Fibroblast of villous mesenchyme (primary cell): ENCODE measurements at regions not wholly inside any gene's neighbourhood (a gene's known extent, or its start where the extent isn't known, plus 50 kb on each side); places are given as distances from the start of the nearest gene placed in this dataset.

Source experiments
- DNase-seq: peaks from one replicate; pipeline ENCODE4 v3.0.0-alpha.2; 2010; ENCODE audit warnings: low read depth
- H3K4me3 ChIP-seq: 2 replicates; pipeline ENCODE4 v1.5.1; 2011; ENCODE audit warnings: low read depth, mild to moderate bottlenecking, low read length
- TF ChIP-seq, protein P1 (sequence below): IDR thresholded peaks from 2 replicates; pipeline ENCODE4 v1.5.1; 2012; ENCODE audit warnings: low read depth, mild to moderate bottlenecking, low read length; ENCODE audit not compliant: insufficient read depth

DNA sequence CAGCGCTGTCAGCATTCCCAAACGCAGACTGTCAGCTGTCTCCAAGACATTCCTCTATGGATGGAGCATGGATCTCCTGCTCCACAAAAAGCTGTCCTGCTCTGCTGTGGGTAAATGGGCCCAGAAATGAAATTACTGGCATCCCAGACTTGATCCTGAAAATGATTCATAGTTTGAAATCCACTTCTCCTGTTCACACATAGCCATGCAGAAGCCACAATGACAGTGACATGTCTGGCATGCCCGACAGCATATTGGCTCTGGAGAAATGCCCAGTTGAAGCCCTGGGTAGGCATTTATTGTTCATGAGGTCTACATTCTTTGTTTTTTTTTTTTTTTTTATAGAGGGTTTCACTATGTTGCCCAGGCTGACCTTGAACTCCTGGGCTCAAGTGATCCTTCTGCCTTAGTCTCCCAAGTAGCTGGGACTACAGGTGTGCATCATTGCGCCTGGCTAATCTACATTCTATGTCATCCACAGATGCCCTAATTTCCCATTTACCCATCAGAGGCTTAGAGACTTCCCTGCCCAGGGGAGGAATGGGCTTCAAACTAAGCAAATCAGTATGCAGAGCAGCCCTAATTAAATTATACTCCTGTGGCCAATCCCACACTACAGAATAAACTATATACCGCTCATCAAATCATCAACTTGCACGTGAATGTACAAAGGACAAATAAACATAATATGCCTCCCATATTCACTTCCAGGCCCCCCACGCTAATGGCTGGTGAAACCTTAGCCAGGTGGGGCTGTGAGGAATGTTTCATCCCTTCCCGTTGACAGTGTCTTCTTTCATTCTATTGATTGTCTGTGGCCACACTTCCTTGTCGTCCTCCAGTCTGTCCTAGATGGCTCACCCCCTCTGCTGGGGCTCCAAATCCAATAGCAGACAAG is 61.8 kb upstream of the EEPD1 start:
- no peak for DNase-seq
- no peak overlapping the region for H3K4me3 ChIP-seq

GRCh38 chr7:36091874-36092176 is 61.2 kb upstream of the EEPD1 start:
- no peak overlapping the region for H3K4me3 ChIP-seq
- TF ChIP-seq, protein P1, sequence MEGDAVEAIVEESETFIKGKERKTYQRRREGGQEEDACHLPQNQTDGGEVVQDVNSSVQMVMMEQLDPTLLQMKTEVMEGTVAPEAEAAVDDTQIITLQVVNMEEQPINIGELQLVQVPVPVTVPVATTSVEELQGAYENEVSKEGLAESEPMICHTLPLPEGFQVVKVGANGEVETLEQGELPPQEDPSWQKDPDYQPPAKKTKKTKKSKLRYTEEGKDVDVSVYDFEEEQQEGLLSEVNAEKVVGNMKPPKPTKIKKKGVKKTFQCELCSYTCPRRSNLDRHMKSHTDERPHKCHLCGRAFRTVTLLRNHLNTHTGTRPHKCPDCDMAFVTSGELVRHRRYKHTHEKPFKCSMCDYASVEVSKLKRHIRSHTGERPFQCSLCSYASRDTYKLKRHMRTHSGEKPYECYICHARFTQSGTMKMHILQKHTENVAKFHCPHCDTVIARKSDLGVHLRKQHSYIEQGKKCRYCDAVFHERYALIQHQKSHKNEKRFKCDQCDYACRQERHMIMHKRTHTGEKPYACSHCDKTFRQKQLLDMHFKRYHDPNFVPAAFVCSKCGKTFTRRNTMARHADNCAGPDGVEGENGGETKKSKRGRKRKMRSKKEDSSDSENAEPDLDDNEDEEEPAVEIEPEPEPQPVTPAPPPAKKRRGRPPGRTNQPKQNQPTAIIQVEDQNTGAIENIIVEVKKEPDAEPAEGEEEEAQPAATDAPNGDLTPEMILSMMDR, result no peak
- DNase-seq, result no peak

More for the DNA sequence above, 61.8 kb upstream of the EEPD1 start:
- TF ChIP-seq, protein P1, result no peak

DNA sequence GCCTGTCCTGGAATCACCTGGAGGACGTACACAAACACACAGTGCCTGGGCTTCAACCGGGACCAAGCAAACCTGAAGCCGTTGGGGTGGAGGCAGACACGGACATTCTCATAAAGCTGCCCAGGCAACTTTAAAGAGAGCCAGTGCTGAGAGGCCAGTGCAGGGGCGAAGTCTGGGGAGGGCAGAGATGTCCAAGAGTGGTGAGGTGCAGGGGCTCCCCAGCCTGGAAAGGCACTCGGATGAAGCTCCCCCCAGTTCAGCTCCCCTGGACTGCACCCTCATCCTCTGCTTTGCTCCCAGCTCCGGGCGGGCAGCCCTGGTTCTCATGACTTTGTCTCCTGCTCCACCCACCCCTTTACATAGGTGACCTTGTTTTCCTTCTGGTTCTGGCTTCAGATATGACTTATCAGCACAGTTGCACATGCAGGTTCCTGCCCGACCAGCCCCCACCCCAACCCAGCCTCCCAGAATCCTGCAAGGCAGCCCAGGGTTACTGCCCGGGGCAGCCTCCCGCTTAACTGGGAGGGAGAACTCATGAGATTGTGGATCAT is 60.8 kb upstream of the EEPD1 start:
- no peak for DNase-seq
- H3K4me3 ChIP-seq, result no peak overlapping the region
- TF ChIP-seq, protein P1, result no peak

DNA sequence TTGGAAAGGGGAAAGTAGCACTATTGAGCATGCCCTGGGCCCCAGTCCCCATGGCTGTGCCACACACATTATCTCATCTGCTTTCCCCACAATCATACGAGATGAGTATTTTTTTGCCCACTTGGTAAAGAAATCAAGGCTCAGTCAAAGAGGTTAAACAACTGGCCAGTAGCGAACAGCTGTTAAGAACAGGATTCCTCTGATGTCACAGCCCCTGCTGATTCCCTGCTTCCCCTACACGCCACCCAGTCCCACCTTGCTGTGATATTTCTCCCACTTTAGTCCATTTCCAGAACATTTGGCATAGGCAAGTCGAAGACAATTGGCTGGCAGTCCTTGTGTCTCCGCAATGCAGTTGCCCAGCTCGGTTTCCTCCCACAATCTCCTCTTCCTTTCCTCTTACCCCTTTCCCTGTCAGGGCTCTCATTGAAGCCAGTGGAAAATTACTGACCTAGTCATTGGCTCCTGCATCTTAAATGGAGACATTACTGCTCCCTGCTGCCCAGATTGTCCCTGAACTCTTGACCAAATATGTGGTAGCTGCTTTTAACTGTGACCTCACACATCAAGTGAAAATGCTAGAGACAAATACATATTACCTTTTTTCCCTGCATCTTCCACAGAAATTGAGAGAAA is 56.5 kb upstream of the EEPD1 start:
- TF ChIP-seq, protein P1, result no peak
- peak; percentile 31 for DNase-seq
- H3K4me3 ChIP-seq, result no peak overlapping the region

GRCh38 chr7:36098096-36098495 is 55.0 kb upstream of the EEPD1 start:
- TF ChIP-seq, protein P1, result no peak
- no peak for DNase-seq
- no peak overlapping the region for H3K4me3 ChIP-seq

DNA sequence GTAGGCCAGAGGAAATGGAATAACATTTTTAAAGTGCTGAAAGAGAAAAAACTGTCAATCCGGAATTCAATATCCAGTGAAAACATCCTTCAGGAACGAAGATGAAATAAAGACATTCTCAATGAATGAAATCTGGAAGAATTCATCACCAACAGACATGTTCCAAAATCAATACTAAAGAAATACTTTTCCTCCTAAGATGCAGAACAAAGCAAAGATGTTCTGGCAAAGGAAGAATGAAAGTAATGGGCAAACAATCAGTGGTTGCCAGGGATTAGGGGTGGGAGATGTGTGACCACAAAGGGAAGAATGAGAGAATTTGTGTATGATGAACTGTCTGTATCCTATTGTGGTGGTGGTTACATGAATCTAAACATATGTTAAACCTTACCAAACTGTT is 52.8 kb upstream of the EEPD1 start:
- TF ChIP-seq, protein P1, result no peak
- DNase-seq, result no peak

More for the DNA sequence above, 52.8 kb upstream of the EEPD1 start:
- no peak overlapping the region for H3K4me3 ChIP-seq
